ENCODE measurements at regions not wholly inside any gene's neighbourhood (a gene's known extent, or its start where the extent isn't known, plus 50 kb on each side); places are given as distances from the start of the nearest gene placed in this dataset.

DNA sequence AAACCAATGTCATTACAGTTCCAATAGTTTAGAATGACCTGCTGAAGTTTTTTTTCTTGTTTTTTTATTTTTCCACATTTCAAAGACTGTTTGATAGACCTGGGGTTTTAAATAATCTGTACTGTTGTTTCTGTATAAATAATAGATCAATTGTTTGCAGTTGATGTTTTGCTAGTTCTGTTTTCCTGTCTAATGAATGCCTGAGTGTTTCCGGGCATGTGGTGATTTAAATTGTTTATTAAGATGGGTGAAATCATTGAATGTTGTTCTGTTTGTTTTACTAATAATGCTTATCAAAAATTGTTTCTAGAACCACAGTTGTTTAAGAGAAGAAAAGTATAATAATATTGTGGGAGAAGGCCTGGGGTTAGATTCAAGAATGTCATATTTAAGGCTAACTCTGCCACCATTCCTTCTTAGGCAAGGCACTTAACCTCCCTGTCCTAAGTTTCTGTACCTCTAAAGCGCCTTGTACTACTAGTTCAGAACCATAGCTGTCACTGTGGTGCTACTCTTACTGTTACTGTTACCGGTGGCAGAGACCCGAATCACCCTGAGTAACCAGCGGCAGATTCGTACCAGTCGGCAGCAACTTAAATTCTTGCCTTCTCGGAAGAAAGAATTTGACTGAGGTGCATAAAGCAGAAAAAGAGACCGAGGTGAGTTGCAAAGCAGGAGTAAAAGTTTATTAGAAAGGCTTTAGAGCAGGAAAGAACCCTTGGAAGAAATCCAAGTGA is 1014.1 kb downstream of the REEP3 start:
- H3K4me2 ChIP-seq (ENCODE audit: low read length), result no peak overlapping the region
- no peak overlapping the region for H2AFZ ChIP-seq (ENCODE audit: low read length)
- no peak overlapping the region for H3K27ac ChIP-seq (ENCODE audit: low read depth, low read length, poor library complexity, severe bottlenecking)
- no peaks in the 10 kb centered on the region for H3K9me3 ChIP-seq (ENCODE audit: low read length)
- H3K4me1 ChIP-seq (ENCODE audit: insufficient read depth, low read length, severe bottlenecking), result no peaks in the 10 kb centered on the region
- H4K20me1 ChIP-seq (ENCODE audit: insufficient read depth, low read length), result no peaks in the 10 kb centered on the region
- no peaks in the 10 kb centered on the region for H3K27me3 ChIP-seq (ENCODE audit: insufficient read depth, low read length)
- no peaks in the 10 kb centered on the region for H3K9me2 ChIP-seq (ENCODE audit: low read depth, low read length)
- H3K4me3 ChIP-seq (ENCODE audit: low read depth, low read length, poor library complexity, severe bottlenecking), result no peak overlapping the region
- TF ChIP-seq, protein P1, sequence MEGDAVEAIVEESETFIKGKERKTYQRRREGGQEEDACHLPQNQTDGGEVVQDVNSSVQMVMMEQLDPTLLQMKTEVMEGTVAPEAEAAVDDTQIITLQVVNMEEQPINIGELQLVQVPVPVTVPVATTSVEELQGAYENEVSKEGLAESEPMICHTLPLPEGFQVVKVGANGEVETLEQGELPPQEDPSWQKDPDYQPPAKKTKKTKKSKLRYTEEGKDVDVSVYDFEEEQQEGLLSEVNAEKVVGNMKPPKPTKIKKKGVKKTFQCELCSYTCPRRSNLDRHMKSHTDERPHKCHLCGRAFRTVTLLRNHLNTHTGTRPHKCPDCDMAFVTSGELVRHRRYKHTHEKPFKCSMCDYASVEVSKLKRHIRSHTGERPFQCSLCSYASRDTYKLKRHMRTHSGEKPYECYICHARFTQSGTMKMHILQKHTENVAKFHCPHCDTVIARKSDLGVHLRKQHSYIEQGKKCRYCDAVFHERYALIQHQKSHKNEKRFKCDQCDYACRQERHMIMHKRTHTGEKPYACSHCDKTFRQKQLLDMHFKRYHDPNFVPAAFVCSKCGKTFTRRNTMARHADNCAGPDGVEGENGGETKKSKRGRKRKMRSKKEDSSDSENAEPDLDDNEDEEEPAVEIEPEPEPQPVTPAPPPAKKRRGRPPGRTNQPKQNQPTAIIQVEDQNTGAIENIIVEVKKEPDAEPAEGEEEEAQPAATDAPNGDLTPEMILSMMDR (IDR thresholded peaks at IDR 0.05; ENCODE audit: low read length), result no peak
- no peak for TF ChIP-seq EZH2 (IDR thresholded peaks at IDR 0.05; ENCODE audit: borderline replicate concordance, low read length)
- H3F3A ChIP-seq (ENCODE audit: insufficient read depth, low read length), result no peaks in the 10 kb centered on the region
- no peaks in the 10 kb centered on the region for H3K79me2 ChIP-seq (ENCODE audit: insufficient read depth, low read length)
- H3K9ac ChIP-seq (ENCODE audit: low read length), result no peak overlapping the region
- H3K36me3 ChIP-seq (ENCODE audit: insufficient read depth, low read length), result no peaks in the 10 kb centered on the region

DNA sequence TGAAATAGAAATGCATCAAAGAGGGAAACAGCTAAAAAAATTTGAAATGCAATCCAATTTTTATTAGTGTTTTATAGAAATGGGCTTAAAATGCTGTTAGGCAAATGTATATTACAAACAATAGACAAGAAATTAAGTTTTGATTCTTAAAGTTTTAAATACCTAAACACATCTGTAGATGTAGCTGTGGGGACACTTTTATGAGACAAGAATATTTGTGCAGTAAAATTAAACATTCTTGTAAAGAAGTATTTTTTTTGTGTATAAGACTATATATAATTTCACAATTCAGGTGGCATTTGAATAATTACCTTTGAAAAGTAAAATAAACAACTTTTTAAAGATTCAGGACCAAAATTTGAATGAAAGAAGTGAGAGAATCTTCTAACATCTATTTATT is 1015.9 kb downstream of the REEP3 start:
- Histone ChIP-seq H3K9me3 (ENCODE audit: low read length) (no peaks in the 10 kb centered on the region), H3K36me3 (ENCODE audit: insufficient read depth, low read length) (no peaks in the 10 kb centered on the region), H3K9me2 (ENCODE audit: low read depth, low read length) (no peaks in the 10 kb centered on the region), H3K9ac (ENCODE audit: low read length) (no peak overlapping the region), H3K4me1 (ENCODE audit: insufficient read depth, low read length, severe bottlenecking) (no peaks in the 10 kb centered on the region), H3K27ac (ENCODE audit: low read depth, low read length, poor library complexity, severe bottlenecking) (no peak overlapping the region), H3K4me3 (ENCODE audit: low read depth, low read length, poor library complexity, severe bottlenecking) (no peak overlapping the region), H3K4me2 (ENCODE audit: low read length) (no peak overlapping the region), H3K79me2 (ENCODE audit: insufficient read depth, low read length) (no peaks in the 10 kb centered on the region), H3F3A (ENCODE audit: insufficient read depth, low read length) (no peaks in the 10 kb centered on the region), H3K27me3 (ENCODE audit: insufficient read depth, low read length) (no peaks in the 10 kb centered on the region), H2AFZ (ENCODE audit: low read length) (no peak overlapping the region), H4K20me1 (ENCODE audit: insufficient read depth, low read length) (no peaks in the 10 kb centered on the region)
- TF ChIP-seq, protein P1 (IDR thresholded peaks at IDR 0.05; ENCODE audit: low read length), result no peak
- no peak for TF ChIP-seq EZH2 (IDR thresholded peaks at IDR 0.05; ENCODE audit: borderline replicate concordance, low read length)

DNA sequence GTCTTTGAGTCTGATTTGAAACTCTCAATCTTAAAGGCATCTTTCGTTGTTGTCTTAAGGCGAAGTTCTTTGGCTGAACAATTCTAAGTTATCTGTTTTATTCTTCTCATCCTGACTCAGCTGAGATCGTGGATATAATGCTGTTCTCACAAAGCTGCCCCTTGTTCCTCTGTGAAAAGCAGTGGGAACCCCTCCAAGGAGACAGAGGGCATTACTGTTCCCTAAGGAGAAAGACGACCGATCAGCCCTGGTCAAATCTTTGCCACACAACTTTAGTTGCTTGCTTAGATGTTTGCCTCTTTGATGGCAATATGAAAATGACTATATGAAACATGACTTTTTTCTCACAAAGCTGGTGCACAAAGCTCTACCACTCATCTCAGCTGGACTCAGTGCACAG is 1016.7 kb downstream of the REEP3 start:
- no peaks in the 10 kb centered on the region for H3K36me3 ChIP-seq (ENCODE audit: insufficient read depth, low read length)
- no peak for TF ChIP-seq EZH2 (IDR thresholded peaks at IDR 0.05; ENCODE audit: borderline replicate concordance, low read length)
- TF ChIP-seq, protein P1 (IDR thresholded peaks at IDR 0.05; ENCODE audit: low read length), result no peak
- no peaks in the 10 kb centered on the region for H3K79me2 ChIP-seq (ENCODE audit: insufficient read depth, low read length)
- no peaks in the 10 kb centered on the region for H4K20me1 ChIP-seq (ENCODE audit: insufficient read depth, low read length)
- H2AFZ ChIP-seq (ENCODE audit: low read length), result no peak overlapping the region
- no peaks in the 10 kb centered on the region for H3K9me3 ChIP-seq (ENCODE audit: low read length)
- no peaks in the 10 kb centered on the region for H3K4me1 ChIP-seq (ENCODE audit: insufficient read depth, low read length, severe bottlenecking)
- no peak overlapping the region for H3K4me2 ChIP-seq (ENCODE audit: low read length)
- H3K9me2 ChIP-seq (ENCODE audit: low read depth, low read length), result no peaks in the 10 kb centered on the region
- no peak overlapping the region for H3K27ac ChIP-seq (ENCODE audit: low read depth, low read length, poor library complexity, severe bottlenecking)
- no peaks in the 10 kb centered on the region for H3K27me3 ChIP-seq (ENCODE audit: insufficient read depth, low read length)
- H3K4me3 ChIP-seq (ENCODE audit: low read depth, low read length, poor library complexity, severe bottlenecking), result no peak overlapping the region
- no peaks in the 10 kb centered on the region for H3F3A ChIP-seq (ENCODE audit: insufficient read depth, low read length)
- no peak overlapping the region for H3K9ac ChIP-seq (ENCODE audit: low read length)
